KMS-11 (cell line): ENCODE measurements at regions not wholly inside any gene's neighbourhood (a gene's known extent, or its start where the extent isn't known, plus 50 kb on each side); places are given as distances from the start of the nearest gene placed in this dataset.
"Not testable (repeated sequence)": the region's sequence is repeated elsewhere in the genome, so short reads cannot be mapped to it uniquely, and the experiment has no call there.

ENCODE experiments used
- H2AFZ ChIP-seq: fragments of 200-600 bp; sonication (generic); 2 replicates; pipeline ENCODE4 v1.6.1; 2016; ENCODE audit warnings: antibody characterized with exemption, mixed run types, low read depth
- H3K27ac ChIP-seq: fragments of 200-600 bp; sonication (generic); 2 replicates; pipeline ENCODE4 v1.6.1; 2016; ENCODE audit warnings: mild to moderate bottlenecking, mixed run types
- H3K27me3 ChIP-seq: fragments of 200-600 bp; sonication (generic); 2 replicates; pipeline ENCODE4 v1.6.1; 2017; ENCODE audit warnings: mild to moderate bottlenecking, low read depth, mixed run types, moderate library complexity; ENCODE audit not compliant: insufficient read depth
- H3K36me3 ChIP-seq: fragments of 200-600 bp; sonication (generic); 2 replicates; pipeline ENCODE4 v1.6.1; 2017; ENCODE audit warnings: mild to moderate bottlenecking, mixed run types; ENCODE audit not compliant: insufficient read depth
- H3K4me1 ChIP-seq: fragments of 200-600 bp; sonication (generic); 2 replicates; pipeline ENCODE4 v1.6.1; 2016; ENCODE audit warnings: mild to moderate bottlenecking, low read depth, mixed run types; ENCODE audit not compliant: poor library complexity, severe bottlenecking
- H3K4me2 ChIP-seq: fragments of 200-600 bp; sonication (generic); 2 replicates; pipeline ENCODE4 v1.7.0; 2016; ENCODE audit warnings: mild to moderate bottlenecking, mixed run types
- H3K4me3 ChIP-seq: fragments of 200-600 bp; sonication (generic); IDR thresholded peaks from 2 replicates; pipeline ENCODE4 v1.6.1; 2017; ENCODE audit warnings: low read depth, low read length, mixed read lengths; ENCODE audit not compliant: insufficient read depth
- H3K79me2 ChIP-seq: fragments of 200-600 bp; sonication (generic); 2 replicates; pipeline ENCODE4 v1.6.1; 2016; ENCODE audit warnings: low read depth, mixed run types; ENCODE audit not compliant: insufficient read depth
- H3K9ac ChIP-seq: fragments of 200-600 bp; sonication (generic); 2 replicates; pipeline ENCODE4 v1.6.1; 2016; ENCODE audit warnings: mild to moderate bottlenecking, mixed run types
- H4K20me1 ChIP-seq: fragments of 200-600 bp; sonication (generic); 2 replicates; pipeline ENCODE4 v1.6.1; 2016; ENCODE audit warnings: mild to moderate bottlenecking, mixed run types; ENCODE audit not compliant: insufficient read depth
- TF ChIP-seq, protein P1 (sequence below): fragments of 200-600 bp; sonication (generic); conservative IDR thresholded peaks from 2 replicates; pipeline ENCODE4 v1.6.1; 2017; ENCODE audit warnings: low read depth, mild to moderate bottlenecking, antibody characterized with exemption, low read length, moderate library complexity, mixed read lengths

DNA sequence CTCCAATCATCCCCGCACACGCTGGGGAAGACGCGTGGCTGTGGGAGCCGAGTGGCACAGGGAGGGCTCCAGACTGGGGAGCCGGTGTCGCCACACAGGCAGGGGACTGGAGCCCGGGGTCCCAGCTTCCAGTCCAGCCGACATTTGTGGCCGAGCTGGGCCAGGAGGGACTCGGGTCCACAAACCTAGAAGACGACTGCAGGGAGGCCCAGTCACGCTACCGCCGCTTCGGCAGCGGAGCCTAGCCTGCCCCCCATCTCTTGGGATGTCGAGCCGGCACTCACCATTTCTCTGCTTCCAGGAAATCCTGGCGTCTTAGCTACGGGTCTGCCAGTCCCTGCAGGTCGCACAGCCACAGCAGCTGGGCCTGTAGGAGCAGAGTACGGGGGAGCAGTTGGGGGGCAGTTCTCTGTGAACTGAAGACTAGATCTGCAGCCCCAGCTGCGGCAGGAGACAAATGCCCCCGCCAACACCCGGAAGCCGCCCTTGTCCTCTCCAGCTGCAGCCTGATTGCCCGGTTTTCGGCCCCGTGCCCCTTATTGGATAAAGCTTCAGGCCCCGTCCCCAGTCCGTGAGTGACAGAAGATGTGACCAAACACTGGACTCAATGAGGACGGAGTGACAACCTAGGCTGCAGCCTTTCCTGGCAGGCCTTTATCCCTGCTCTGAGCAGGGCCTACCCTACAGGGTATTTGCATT, 270.7 kb downstream of the ZNF33B start:
- H3K4me3 ChIP-seq: no peak overlapping the region
- no peak overlapping the region for H3K9ac ChIP-seq

DNA sequence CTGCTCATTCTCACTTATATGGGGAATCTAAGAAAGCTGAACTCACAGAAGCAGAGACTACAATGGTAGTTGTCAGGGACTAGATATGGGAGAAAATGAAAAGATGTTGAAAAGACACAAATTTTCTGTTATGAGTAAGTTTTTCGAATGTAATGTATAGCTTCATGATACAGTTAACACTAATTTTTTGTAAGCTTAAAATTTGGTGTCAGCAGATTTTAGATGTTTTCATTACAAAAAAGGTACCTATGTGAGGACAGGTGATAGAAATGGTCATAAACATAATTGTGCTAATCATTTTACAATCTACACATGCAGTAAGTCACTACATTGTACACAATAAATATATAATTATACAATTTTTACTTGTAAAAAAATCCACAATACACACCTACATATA, 286.6 kb downstream of the ZNF33B start:
- Histone ChIP-seq H4K20me1 (no peaks in the 10 kb centered on the region), H3K79me2 (no peaks in the 10 kb centered on the region), H3K9ac (no peak overlapping the region), H3K27ac (no peak overlapping the region), H2AFZ (no peak overlapping the region), H3K4me1 (no peaks in the 10 kb centered on the region), H3K27me3 (no peaks in the 10 kb centered on the region), H3K4me3 (no peak overlapping the region), H3K4me2 (no peak overlapping the region), H3K36me3 (no peaks in the 10 kb centered on the region)
- TF ChIP-seq, protein P1, sequence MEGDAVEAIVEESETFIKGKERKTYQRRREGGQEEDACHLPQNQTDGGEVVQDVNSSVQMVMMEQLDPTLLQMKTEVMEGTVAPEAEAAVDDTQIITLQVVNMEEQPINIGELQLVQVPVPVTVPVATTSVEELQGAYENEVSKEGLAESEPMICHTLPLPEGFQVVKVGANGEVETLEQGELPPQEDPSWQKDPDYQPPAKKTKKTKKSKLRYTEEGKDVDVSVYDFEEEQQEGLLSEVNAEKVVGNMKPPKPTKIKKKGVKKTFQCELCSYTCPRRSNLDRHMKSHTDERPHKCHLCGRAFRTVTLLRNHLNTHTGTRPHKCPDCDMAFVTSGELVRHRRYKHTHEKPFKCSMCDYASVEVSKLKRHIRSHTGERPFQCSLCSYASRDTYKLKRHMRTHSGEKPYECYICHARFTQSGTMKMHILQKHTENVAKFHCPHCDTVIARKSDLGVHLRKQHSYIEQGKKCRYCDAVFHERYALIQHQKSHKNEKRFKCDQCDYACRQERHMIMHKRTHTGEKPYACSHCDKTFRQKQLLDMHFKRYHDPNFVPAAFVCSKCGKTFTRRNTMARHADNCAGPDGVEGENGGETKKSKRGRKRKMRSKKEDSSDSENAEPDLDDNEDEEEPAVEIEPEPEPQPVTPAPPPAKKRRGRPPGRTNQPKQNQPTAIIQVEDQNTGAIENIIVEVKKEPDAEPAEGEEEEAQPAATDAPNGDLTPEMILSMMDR: no peak

More for the DNA sequence above, 270.7 kb downstream of the ZNF33B start:
- Histone ChIP-seq H3K4me2 (no peak overlapping the region), H4K20me1 (no peaks in the 10 kb centered on the region), H3K36me3 (no peaks in the 10 kb centered on the region), H3K4me1 (no peaks in the 10 kb centered on the region), H2AFZ (no peak overlapping the region), H3K79me2 (no peaks in the 10 kb centered on the region), H3K27me3 (no peaks in the 10 kb centered on the region), H3K27ac (no peak overlapping the region)
- TF ChIP-seq, protein P1: no peak

- H3K9ac ChIP-seq, H3K4me1 ChIP-seq, H3K36me3 ChIP-seq, H3K27ac ChIP-seq, H4K20me1 ChIP-seq, H2AFZ ChIP-seq, H3K27me3 ChIP-seq, H3K4me3 ChIP-seq, H3K4me2 ChIP-seq, H3K79me2 ChIP-seq: not testable (repeated sequence)
Observed at GRCh38 chr10:42336593-42337337, 301.6 kb downstream of the ZNF33B start.

GRCh38 chr10:42335653-42336296, 302.6 kb downstream of the ZNF33B start:
- not testable (repeated sequence) for H3K27ac ChIP-seq, H3K36me3 ChIP-seq, H3K9ac ChIP-seq, H4K20me1 ChIP-seq, H3K79me2 ChIP-seq, H3K4me2 ChIP-seq, H3K4me3 ChIP-seq, H3K4me1 ChIP-seq, H3K27me3 ChIP-seq, H2AFZ ChIP-seq

DNA sequence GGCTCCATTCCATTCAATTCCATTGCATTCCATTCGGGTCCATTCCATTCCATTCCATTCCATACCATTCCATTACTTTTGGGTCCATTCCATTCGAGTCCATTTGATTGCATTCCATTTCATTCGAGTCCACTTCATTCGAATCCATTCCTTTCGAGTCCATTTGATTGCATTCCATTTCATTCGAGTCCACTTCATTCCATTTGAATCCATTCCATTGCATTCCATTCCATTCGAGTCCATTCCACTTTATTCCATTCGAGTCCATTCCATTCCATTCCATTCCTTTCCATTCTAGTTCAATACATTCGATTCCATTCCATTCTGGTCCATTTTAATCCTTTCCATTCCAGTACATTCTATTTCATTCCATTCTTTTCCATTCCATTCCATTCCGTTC, 334.0 kb downstream of the ZNF33B start:
- H2AFZ ChIP-seq: no peak overlapping the region
- no peak overlapping the region for H3K27ac ChIP-seq
- no peak overlapping the region for H3K9ac ChIP-seq
- H3K4me2 ChIP-seq: no peak overlapping the region
- no peaks in the 10 kb centered on the region for H3K36me3 ChIP-seq
- H3K27me3 ChIP-seq: no peaks in the 10 kb centered on the region
- no peaks in the 10 kb centered on the region for H4K20me1 ChIP-seq
- H3K4me1 ChIP-seq: no peaks in the 10 kb centered on the region
- TF ChIP-seq, protein P1: no peak
- H3K4me3 ChIP-seq: no peak overlapping the region
- no peaks in the 10 kb centered on the region for H3K79me2 ChIP-seq

DNA sequence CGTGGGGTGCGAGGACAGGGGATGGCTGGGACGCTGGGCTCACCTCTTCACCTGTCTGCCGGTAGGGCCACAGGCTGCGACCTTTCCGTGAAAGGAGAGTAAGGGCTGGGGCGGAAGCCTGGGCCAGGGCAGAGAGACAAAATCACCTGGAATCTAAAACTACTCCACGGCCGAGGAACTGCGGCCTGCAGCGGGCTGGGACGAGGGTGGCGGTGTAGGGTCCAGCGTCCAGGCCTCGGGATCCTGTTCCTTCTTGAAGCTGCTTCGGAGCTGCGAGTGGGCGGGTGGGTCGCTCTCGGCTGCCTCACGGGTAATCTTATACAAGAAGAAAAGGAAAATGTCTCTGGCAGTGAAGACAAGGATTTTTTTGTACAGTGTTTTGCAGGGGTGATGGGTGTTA, 356.5 kb downstream of the ZNF33B start:
- H3K36me3 ChIP-seq, H3K9ac ChIP-seq, H4K20me1 ChIP-seq, H3K4me3 ChIP-seq, H3K4me1 ChIP-seq, H3K79me2 ChIP-seq, H3K27me3 ChIP-seq, H3K27ac ChIP-seq, H2AFZ ChIP-seq, H3K4me2 ChIP-seq: not testable (repeated sequence)
